Chondrocyte (in vitro differentiated cells): ENCODE measurements at regions not wholly inside any gene's neighbourhood (a gene's known extent, or its start where the extent isn't known, plus 50 kb on each side); places are given as distances from the start of the nearest gene placed in this dataset.
A peak's percentile ranks its signal among the peaks of the same experiment; 100 is the strongest.

Experiments used
- DNase-seq: peaks from one replicate; pipeline ENCODE4 v3.0.0; 2021; ENCODE audit warnings: mixed read lengths, low spot score
- H3K27ac Mint-ChIP-seq: one replicate; pipeline ENCODE4 v1.8.0; 2021; ENCODE audit warnings: mild to moderate bottlenecking, moderate library complexity, mixed read lengths; ENCODE audit not compliant: unreplicated experiment
- H3K27me3 Mint-ChIP-seq: 2 replicates; pipeline ENCODE4 v1.8.0; 2021; ENCODE audit warnings: low read depth, mixed read lengths
- H3K36me3 Mint-ChIP-seq: 2 replicates; pipeline ENCODE4 v1.8.0; 2021; ENCODE audit warnings: low read depth, mixed read lengths
- H3K4me1 Mint-ChIP-seq: 2 replicates; pipeline ENCODE4 v1.8.0; 2021; ENCODE audit warnings: low read depth, mild to moderate bottlenecking, mixed read lengths
- H3K4me3 Mint-ChIP-seq: one replicate; pipeline ENCODE4 v1.8.0; 2021; ENCODE audit warnings: mild to moderate bottlenecking, moderate library complexity, mixed read lengths; ENCODE audit not compliant: unreplicated experiment
- H3K9me3 Mint-ChIP-seq: 2 replicates; pipeline ENCODE4 v1.8.0; 2021; ENCODE audit warnings: low read depth, mixed read lengths
- CTCF ChIP-seq: fragments of 200-600 bp; sonication (generic); IDR thresholded peaks from 2 replicates; pipeline ENCODE4 v1.5.0; 2021; ENCODE audit warnings: antibody characterized with exemption, mild to moderate bottlenecking, moderate library complexity

- no peaks in the 10 kb centered on the region for H3K36me3 Mint-ChIP-seq
- no peak for DNase-seq
These were observed 196.6 kb downstream of the RBFOX3 start for GRCh38 chr17:79414063-79414792.

GRCh38 chr17:79413611-79414010, 197.2 kb downstream of the RBFOX3 start:
- Mint-ChIP-seq H3K4me3 (no peak overlapping the region), H3K4me1 (no peaks in the 10 kb centered on the region), H3K27me3 (peaks cover 35% of the 10 kb centered on the region), H3K36me3 (no peaks in the 10 kb centered on the region), H3K9me3 (no peaks in the 10 kb centered on the region), H3K27ac (no peak overlapping the region)
- DNase-seq, result no peak
- TF ChIP-seq CTCF, result no peak

More at GRCh38 chr17:79414063-79414792, 196.6 kb downstream of the RBFOX3 start:
- Mint-ChIP-seq H3K4me3 (no peak overlapping the region), H3K27me3 (peaks cover 29% of the 10 kb centered on the region), H3K4me1 (peaks cover 1% of the 10 kb centered on the region), H3K27ac (no peak overlapping the region), H3K9me3 (no peaks in the 10 kb centered on the region)
- TF ChIP-seq CTCF, result no peak

- no peak overlapping the region for H3K27ac Mint-ChIP-seq
- H3K27me3 Mint-ChIP-seq, result peaks cover 37% of the 10 kb centered on the region
- peak; percentile 21 for TF ChIP-seq CTCF
- no peaks in the 10 kb centered on the region for H3K4me1 Mint-ChIP-seq
- no peak overlapping the region for H3K4me3 Mint-ChIP-seq
- no peaks in the 10 kb centered on the region for H3K36me3 Mint-ChIP-seq
- DNase-seq, result no peak
- no peaks in the 10 kb centered on the region for H3K9me3 Mint-ChIP-seq
These were observed 197.9 kb downstream of the RBFOX3 start for GRCh38 chr17:79412886-79413390.

- Mint-ChIP-seq H3K9me3 (no peaks in the 10 kb centered on the region), H3K27ac (no peak overlapping the region), H3K36me3 (no peaks in the 10 kb centered on the region), H3K27me3 (peaks cover 37% of the 10 kb centered on the region), H3K4me1 (no peaks in the 10 kb centered on the region), H3K4me3 (no peak overlapping the region)
- DNase-seq, result no peak
- no peak for TF ChIP-seq CTCF
These were observed 198.7 kb downstream of the RBFOX3 start for GRCh38 chr17:79412110-79412509.

GRCh38 chr17:79411419-79411818, 199.4 kb downstream of the RBFOX3 start:
- H3K4me3 Mint-ChIP-seq, result no peak overlapping the region
- H3K27me3 Mint-ChIP-seq, result peaks cover 44% of the 10 kb centered on the region
- H3K36me3 Mint-ChIP-seq, result no peaks in the 10 kb centered on the region
- TF ChIP-seq CTCF, result no peak
- DNase-seq, result no peak
- no peak overlapping the region for H3K27ac Mint-ChIP-seq
- no peaks in the 10 kb centered on the region for H3K4me1 Mint-ChIP-seq
- no peaks in the 10 kb centered on the region for H3K9me3 Mint-ChIP-seq
